ELF-1 (cell line): ENCODE measurements at regions not wholly inside any gene's neighbourhood (a gene's known extent, or its start where the extent isn't known, plus 50 kb on each side); places are given as distances from the start of the nearest gene placed in this dataset.
"Not testable (repeated sequence)": the region's sequence is repeated elsewhere in the genome, so short reads cannot be mapped to it uniquely, and the experiment has no call there.

Experiments
- DNase-seq: peaks from one replicate; pipeline ENCODE4 v3.0.0-alpha.2; 2016; ENCODE audit warnings: low read depth, low spot score

DNA sequence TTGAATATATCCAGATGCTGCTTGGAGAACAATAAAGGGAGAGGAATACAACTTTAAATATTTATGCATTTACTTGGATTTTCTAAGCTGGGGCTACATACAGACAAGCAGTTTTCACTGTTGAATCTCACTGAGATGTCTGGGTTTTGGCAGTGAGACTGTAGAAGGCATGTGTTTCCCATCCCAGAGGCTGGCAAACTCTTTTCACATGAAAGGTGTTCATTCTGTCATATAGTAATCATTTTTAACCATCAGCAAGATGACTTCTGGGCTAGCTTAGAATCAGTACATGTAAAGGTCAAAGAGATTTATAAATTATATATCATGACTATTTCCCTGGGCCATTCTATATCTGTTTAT, 218.7 kb upstream of the SGO1 start:
- no peak for DNase-seq

DNA sequence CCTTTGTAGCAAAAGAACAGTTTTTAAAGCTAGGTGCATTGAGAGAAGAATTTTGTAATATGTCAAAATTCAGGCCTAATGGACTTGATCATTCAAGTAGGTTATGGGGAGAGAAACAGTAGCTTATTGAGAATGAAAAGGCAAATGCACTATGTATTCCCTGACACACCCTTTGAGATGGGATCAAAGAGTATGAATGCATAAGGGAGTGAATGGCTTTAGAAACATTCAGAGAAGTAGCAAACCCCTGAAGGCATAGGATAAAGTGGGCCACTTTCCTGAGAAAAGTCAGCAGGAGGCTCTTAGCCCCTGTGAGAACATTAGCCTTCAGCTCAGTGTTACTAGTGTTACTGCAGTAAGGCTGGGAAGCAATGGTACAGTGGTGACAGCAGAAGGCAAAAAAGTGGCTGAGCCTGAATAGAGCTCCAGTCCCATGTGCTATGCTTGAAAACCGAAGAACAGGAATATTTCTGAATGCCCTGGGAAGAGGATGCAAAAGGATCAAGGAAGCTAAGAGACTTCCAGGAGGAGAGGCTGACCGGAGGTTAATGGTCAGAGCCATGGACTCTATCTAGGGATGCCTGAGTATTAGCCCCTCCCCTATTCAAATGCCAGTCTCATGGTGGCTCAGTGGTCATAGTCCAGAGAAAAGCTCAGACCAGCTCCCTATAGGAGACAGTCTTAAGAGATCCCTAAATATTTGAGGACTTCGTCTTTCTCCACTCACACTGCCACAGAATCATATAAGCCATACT, 218.2 kb upstream of the SGO1 start:
- peak; percentile 26 for DNase-seq

DNA sequence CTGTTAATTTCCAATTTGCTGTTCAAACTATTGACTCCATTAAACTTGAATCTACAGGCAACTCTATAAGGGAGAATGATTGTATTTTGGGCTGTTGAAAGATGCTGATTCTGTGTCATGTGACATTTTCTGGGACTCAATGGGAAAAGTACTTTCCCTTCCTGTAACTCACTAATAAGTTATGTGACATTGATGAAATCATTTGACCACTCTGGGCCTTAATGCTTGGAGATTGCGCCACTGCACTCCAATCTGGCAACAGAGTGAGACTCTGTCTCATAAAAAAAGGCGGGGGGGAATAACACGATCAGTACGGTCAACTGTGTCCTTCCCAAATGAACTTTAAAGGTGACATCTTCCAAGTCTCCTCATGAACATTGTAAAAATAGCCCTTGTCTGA, 215.2 kb upstream of the SGO1 start:
- DNase-seq, result no peak

DNA sequence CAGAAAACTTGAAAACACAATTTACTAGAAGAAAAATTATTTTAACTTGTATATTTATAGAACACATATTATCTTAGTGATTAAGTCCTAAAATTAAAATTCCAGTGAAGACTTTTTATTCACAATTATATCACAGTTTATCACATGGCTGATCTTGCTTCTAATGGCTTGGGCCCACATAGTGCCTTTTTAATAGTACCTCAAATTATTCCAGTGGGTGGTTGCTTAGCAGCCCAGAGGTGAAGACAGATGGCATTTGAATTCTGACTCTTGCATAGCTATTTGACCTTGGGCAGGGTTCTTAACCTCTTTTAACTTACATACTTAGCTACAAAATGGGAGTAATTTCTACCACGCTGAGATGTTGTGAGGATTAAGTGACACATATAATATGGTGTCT, 214.7 kb upstream of the SGO1 start:
- DNase-seq, result no peak

DNA sequence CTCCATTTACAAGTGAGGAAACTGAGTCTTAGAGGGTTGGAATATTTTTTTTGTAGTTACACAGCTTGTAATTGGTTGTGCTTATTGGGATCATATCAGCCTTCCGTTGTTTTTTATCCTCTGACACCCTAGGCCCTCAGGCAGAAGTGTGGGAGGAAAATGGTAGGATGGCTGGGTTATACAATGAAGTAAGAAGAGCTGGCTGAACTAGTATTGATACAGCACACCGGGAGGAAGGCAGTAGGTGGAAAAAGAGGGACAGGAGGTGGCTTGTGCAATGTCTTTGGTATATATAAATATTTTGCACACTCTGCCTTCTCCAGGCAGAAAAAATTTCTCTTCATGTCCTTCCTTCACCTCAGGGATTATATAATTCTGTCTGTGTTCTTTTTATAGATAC, 214.3 kb upstream of the SGO1 start:
- no peak for DNase-seq

DNA sequence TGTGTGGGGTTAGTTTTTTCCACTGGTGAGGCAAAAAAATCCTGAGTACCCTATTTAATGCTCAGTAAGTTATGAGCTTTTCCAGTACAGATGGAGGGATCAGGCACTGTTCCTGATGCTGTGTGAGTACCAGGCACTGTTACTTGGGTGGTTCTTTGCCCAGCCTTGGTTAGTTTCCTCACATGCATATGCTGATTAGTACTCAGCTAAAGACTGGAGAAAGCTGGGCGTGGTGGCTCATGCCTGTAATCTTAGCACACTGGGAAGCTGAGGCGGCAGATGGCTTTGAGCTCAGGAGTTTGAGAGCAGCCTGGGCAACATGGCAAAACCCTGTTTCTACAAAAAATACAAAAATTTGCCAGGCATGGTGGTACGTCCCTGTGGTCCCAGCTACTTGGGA, 210.3 kb upstream of the SGO1 start:
- no peak for DNase-seq

DNA sequence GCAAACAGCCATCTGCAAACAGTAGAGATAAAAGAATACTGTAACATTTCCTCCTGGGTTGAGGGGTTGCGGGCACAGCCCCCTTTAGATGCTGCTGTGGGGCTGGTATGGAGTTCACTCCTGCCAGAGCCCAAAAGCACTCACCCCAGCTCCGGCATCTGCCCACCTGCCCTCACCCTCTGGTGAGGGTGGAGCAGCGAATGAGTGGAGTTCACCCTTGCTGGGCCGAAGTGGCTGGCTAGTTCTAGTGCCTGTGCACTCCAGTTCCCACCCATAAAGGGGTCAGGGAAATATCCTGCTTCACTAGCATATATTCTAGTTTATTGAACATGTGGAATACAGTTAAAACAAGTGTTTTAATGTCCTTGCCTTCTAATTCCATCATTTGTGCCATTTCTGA, 209.7 kb upstream of the SGO1 start:
- DNase-seq, result no peak

DNA sequence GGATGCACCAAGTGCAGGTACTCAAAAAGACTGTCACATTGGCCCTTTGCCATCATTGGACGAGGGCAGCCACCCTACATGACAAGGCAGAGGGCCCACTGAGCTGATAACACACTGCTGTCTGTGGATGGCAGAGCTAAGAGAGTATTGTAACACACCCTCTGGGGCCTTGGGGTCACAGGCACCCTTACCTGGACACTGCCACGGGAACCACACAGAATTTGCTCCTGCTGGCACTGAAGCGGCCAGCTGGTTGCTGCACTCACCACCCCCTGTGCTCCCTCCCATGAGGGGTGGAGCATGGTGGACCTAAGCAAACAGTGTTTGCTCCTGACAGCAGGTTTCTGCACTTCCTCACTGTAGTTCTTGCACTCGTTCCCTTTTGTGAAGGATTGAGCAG, 208.2 kb upstream of the SGO1 start:
- DNase-seq, result no peak

DNA sequence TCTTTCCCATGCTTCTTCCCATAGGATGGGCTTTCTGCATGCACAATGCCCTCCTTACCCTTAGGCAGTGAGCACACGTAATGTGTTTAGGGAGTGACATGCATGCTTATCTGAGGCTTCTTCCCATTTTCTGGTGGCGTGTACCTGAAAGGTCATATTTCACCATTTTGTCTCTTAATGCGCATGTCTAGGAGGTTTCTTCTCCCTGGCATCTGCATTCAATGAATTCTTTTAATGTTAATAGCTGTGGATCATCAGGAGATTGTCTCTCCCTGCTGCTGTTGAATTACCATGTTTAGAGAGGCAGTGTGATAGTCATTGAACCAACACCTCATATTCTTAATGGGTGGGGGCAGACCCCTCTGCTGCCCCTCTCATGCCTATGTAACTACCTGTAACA, 205.6 kb upstream of the SGO1 start:
- DNase-seq, result no peak

DNA sequence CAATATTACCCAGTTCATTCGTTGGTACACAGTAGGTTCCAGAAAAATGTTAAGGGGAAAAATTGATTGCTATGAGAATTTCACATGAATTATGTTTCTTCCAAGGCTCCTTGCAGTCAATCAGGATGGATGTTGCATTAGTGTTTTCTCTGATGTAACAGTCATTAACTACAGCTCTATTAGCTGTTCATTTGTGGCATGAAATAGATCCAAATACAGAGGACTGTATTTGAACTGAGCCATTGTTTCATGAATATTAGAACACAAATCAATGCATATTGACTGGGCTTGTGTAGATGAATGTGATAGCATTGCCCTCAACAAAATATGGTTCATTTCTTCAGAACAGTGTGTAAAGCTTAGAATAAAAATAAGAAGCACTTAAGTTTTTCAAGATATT, 203.0 kb upstream of the SGO1 start:
- DNase-seq, result no peak

DNA sequence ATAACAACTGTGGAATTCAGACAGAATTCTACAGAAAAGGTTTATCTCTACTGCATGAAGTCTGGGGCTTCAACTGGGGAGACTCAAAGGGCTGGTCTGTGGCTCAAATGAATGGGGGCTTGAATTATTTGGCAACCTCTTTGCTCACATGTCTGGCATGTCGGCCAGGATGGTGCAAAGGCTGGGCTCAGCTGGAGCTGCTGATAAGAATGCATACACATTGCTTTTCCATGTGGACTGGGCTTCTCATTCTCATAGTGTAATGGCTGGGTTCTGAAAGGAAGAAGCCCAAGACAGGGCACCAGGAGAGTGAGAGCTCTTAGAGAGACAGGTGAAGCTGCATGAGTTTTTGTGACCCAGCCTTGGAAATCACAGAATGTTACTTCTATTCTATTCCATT, 194.3 kb upstream of the SGO1 start:
- no peak for DNase-seq

DNA sequence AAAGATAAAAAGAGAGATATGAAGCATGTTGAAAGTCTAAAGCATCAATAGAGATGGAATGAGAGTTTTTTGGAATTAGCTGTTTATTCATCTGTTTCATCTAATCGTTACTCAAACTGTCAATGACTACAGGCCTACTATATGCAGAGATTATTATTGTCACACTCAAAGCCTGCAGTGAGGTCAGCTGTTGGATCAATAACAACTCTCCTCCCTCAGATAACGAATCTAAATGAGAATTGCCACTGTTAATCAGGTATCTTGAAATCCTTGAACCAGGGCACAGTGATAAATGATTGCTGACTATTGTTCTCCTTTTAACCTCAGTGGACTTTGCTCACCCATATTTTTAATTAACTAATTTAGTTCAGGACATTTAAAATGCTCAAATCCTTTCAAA, 192.3 kb upstream of the SGO1 start:
- DNase-seq, result no peak

DNA sequence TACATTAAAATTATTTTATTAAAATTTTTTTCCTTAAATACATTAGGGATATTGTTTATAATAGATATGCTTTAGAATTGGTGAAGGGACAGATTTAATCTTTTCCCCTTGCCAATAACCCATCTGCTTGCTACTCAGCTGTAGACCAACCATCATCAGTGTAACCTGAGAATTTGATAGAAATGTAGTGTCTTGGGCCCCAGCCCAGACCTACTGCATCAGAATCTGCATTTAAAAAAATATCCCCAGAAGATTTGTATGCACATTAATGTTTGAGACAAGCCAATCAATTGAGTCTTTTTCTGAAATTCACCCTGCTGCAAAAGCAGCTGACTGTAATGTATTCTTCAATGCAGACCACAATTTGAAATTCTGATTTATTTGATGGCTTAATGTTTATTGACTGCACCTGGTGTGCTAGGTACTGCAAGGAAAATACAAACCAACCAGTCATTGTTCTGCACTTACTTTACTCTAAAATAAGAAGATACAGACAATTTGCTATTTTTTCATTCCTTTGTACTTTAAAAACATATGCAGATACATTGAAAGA, 190.7 kb upstream of the SGO1 start:
- DNase-seq, result no peak

DNA sequence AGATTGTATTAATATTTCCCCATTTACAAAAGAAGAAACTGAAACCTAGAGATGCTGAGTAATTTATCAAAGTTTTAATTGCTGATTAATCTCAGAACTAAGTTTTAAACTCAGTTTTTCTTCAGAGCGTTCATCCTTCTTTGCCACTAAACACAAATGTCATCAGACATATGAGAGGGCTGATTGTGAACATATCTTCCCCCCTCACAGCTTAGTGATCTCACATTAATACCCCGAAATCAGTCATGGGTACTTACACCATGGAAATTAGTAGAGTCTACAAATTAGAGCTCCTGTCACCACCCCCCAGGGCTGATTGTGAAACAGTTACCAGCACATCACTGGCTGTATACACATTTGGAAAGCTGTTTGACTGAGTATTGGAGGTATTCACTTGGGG, 189.3 kb upstream of the SGO1 start:
- DNase-seq, result no peak

DNA sequence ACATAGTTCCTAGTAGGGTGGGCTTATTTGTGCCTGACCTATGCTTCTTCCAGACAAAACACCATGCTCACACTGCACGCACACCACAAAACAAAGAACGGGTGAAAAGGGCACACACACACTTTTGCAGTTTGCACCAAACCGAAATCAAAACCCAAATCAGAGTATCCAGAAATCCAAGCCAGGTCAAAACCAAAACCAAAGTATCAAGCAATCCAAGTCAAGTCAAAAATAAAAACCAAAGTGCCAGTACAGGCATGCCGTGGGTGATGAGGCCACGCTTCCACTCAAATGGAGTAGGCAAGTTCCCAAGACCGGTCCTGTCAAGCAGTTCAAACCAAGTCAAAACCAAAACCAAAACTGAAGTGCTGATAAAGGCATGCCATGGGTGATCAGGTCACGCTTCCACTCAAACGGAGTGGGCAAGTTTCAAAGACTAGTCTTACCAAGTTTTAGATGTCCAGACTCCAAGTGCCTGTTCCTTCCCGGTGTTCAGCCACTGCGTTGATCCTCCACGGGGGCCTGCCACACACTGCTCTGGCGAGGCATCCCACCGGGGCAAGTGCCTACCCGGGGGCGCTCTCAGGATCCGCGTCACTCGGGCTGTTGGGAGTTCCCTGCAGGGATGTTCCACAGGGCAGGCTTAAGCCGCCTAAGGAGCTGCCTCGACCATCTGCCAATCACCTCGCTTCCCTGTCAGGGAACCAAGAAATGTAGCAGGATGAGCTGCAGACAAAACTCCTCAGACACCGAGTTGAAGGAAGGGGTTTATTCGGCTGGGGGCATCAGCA, 184.5 kb upstream of the SGO1 start:
- DNase-seq, result not testable (repeated sequence)

DNA sequence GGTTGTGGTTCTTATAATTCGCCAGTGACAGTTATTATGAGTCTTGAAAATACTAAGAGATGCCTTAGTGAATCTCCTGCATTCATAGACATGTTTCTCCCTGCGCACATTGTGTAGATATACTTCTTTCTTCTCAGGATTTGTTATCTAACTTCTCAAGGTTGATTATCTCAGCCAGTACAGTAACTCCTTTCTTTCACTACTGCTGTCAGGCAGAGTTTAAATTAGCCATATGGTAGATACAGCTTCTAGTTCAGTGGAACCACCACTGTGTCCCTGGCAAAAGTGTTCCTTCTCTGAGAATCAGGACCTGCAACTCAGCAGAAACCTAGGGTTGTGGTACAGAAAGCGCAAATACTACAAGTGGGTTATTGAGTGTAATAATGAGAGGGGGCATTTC, 175.0 kb upstream of the SGO1 start:
- DNase-seq, result no peak

DNA sequence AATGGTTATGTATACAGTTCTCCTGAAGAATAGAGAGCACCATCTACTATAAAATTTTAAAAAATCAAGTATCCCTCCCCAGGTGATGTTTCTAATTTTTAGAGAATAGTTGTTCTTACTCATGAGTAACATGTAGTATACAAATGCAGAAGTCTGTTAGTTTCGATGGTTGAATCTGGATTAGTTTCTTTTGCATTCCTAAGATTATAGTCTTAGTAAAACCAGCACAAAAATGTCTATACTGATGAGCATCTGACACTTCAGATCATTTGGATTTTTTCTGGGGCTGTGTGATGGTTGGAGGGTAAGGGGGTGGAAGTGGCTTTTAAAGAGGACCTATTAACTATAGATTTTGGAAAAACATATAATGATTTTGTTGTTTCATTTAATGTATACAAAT, 167.3 kb upstream of the SGO1 start:
- DNase-seq, result no peak

DNA sequence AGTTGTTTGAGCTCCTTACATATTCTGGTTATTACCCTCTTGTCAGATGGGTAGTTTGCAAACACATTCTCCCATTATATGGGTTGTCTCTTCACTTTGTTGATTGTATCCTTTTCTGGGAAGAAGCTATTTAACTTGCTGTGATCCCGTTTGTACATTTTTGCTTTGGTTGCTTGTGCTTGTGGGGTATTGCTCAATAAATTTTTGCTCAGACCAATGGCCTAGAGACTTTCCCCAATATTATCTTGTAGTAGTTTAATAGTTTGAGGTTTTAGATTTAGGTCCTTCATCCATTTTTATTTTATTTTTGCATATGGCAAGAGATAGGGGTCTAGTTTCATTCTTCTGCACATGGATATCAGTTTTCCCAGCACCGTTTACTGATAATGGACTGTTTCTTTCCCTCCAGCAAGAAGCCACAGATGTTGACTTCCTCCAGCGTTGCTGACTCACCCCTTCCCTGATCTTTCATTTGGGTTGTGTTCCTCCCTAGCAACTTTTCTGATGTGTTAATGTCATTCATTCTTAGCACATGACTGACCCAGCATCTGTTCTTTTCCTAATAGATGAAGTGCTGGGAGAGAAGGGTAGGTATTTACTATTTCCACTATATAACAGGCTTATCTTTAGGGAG, 166.7 kb upstream of the SGO1 start:
- DNase-seq, result no peak

DNA sequence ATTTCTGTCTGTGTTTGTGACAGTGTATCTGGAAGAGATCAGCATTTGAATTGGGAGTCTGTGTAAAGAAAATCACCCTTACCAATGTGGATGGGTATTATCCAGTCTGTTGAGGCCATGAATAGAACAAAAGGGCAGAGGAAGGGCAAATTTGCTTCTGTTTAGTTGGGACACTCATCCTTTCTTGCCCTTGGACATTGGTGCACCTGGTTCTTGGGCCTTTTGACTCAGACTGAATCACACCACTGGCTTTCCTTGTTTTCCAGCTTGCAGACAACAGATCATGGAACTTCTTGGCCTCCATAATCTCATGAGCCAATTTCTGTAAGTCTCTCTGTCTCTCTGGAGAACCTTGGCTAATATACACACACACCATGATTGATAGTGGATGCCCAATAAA, 164.4 kb upstream of the SGO1 start:
- DNase-seq, result no peak

DNA sequence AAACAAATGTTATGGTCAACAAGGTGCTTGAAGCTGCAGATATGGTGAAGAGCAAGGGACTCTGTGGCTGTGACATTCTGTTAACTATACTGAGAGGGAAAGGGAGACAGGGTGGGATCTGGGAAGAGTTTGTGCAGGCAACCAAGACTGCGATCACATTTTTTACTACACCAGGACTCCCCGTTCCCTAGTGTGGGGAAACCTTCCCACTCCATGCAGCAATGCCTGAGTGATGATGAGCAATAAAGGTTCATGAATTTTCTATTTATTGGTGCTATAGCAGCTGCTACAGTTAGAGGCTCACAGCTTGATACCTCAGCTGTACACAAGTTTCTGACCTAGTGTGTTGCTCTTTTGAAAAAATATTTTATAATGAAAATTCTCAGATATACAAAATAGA, 160.9 kb upstream of the SGO1 start:
- no peak for DNase-seq

DNA sequence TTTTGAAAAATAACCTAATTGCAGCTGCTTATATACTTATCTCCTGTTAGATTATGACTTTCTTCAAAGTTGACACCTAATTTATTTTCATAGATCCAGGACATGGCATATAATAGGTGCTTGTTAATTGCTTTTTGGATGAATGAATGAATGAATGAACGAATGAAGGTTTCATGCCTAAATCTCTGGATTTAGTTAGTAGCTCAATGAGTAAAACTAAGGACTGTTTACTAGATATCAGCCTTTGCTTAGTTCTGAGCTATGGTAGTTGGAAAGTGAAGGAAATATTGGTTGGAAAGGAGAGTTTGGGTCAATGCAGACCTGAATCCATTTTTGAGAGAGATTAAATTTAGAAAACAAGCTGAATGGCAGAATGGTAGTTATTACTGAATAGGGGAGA, 160.4 kb upstream of the SGO1 start:
- DNase-seq, result no peak

DNA sequence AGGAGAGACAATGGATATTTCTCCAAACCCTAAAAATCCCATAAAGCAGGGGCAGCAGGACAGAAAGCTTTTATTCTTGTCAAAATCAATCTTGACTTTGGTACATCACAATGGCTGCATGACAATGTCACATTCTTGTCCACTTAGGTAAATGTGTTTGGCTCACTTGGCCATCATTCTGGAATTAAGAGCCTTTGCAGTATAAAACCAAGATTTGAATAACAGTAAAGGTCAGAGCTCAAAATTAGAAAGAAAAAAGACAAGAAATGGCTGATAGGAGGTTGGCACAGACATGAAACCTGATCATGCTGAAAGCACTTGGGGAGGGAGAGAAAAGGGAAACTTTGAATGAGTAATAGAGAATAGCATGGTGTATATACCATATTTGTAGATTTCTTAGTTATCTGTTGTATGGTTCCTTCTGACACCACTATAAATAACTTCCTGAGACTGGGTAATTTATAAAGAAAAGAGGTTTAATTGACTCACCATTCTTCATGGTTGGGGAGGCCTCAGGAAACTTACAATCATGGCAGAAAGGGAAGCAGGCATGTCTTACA, 158.5 kb upstream of the SGO1 start:
- no peak for DNase-seq
